OCI-LY3 (cell line): ENCODE measurements at regions not wholly inside any gene's neighbourhood (a gene's known extent, or its start where the extent isn't known, plus 50 kb on each side); places are given as distances from the start of the nearest gene placed in this dataset.

Source experiments
- H2AFZ ChIP-seq: fragments of 200-600, 300-600 bp; shearing (Covaris generic); 2 replicates; pipeline ENCODE4 v1.6.0; 2014; ENCODE audit warnings: antibody characterized with exemption, low read depth, low read length
- H3K27ac ChIP-seq: fragments of 200-600, 300-600 bp; sonication (generic); 2 replicates; pipeline ENCODE4 v1.5.1; 2014; ENCODE audit warnings: mild to moderate bottlenecking, low read length, moderate library complexity, mixed read lengths
- H3K27me3 ChIP-seq: fragments of 200-600, 300-600 bp; sonication (generic); 2 replicates; pipeline ENCODE4 v1.6.1; 2014; ENCODE audit warnings: low read depth, low read length, mixed read lengths
- H3K36me3 ChIP-seq: fragments of 200-600, 300-600 bp; sonication (generic); replicated peaks from 2 replicates; pipeline ENCODE3; 2014; ENCODE audit warnings: low read depth, low read length, mixed read lengths
- H3K4me1 ChIP-seq: fragments of 300-600, 200-600 bp; sonication (generic); 2 replicates; pipeline ENCODE4 v1.6.1; 2014; ENCODE audit warnings: low read length, mixed read lengths
- H3K4me2 ChIP-seq: fragments of 200-600, 300-600 bp; sonication (generic); 2 replicates; pipeline ENCODE4 v1.6.1; 2014; ENCODE audit warnings: low read length, mixed read lengths
- H3K4me3 ChIP-seq: fragments of 300-600, 200-600 bp; sonication (generic); 2 replicates; pipeline ENCODE4 v1.5.1; 2014; ENCODE audit warnings: antibody characterized with exemption, mild to moderate bottlenecking, low read length, moderate library complexity
- H3K79me2 ChIP-seq: fragments of 300-600, 200-600 bp; shearing (Covaris generic); 2 replicates; pipeline ENCODE4 v1.6.1; 2014; ENCODE audit warnings: mild to moderate bottlenecking, low read length, mixed read lengths
- H3K9ac ChIP-seq: fragments of 300-600, 200-600 bp; shearing (Covaris generic); 2 replicates; pipeline ENCODE4 v1.6.0; 2014; ENCODE audit warnings: mild to moderate bottlenecking, low read length, moderate library complexity
- H3K9me3 ChIP-seq: fragments of 200-600, 300-600 bp; shearing (Covaris generic); 2 replicates; pipeline ENCODE4 v1.6.1; 2014; ENCODE audit warnings: low read length, mixed read lengths; ENCODE audit not compliant: insufficient read depth
- H4K20me1 ChIP-seq: fragments of 200-600, 300-600 bp; sonication (generic); 2 replicates; pipeline ENCODE4 v1.6.1; 2016; ENCODE audit warnings: low read length, mixed read lengths; ENCODE audit not compliant: insufficient read depth
- CTCF ChIP-seq: fragments of 200-600, 300-600 bp; sonication (generic); IDR thresholded peaks from 2 replicates; pipeline ENCODE4 v1.5.1; 2014; ENCODE audit warnings: antibody characterized with exemption, low read length, low read depth
- EZH2phosphoT487 ChIP-seq: fragments of 200-600 bp; shearing (Covaris generic); IDR thresholded peaks from 2 replicates; pipeline ENCODE4 v1.6.1; 2018; ENCODE audit warnings: antibody characterized with exemption, mixed run types, low read depth

DNA sequence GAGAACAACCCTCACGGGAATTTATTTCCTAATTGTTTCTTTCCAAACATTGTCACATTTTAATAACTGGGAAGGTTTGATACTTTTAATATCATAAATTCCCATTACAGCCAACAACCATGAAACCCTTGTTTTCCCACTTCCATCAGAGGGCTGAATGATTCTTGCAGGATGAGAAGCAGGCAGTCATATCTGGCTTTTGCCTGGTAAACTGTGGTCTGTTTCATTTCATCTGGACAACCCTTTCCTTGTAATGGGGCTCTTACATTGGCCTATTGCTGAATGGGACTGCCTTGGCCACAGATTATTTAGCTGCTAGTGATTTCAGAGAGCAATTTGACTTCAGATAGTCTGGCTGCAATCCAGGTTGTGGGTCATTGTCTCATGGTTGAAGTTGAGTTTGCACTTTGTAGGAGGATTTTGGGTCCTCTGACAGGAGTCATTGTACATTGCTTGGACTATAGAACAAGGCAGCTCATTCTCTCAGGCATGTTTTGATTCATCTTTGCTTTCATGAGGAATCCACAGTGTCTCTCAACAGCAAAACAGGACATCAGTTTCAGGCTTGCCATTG lies 754.9 kb upstream of the TSPY4 start:
- H3K4me1 ChIP-seq, result no peaks in the 10 kb centered on the region
- no peak overlapping the region for H3K9ac ChIP-seq
- H3K36me3 ChIP-seq, result no peaks in the 10 kb centered on the region
- no peak for TF ChIP-seq EZH2phosphoT487
- no peak for TF ChIP-seq CTCF
- H3K4me3 ChIP-seq, result no peak overlapping the region
- no peaks in the 10 kb centered on the region for H4K20me1 ChIP-seq
- no peak overlapping the region for H2AFZ ChIP-seq
- H3K4me2 ChIP-seq, result no peak overlapping the region
- H3K9me3 ChIP-seq, result no peaks in the 10 kb centered on the region
- H3K79me2 ChIP-seq, result no peaks in the 10 kb centered on the region
- H3K27me3 ChIP-seq, result no peaks in the 10 kb centered on the region
- no peak overlapping the region for H3K27ac ChIP-seq

- Histone ChIP-seq H3K27ac (no peak overlapping the region), H3K79me2 (no peaks in the 10 kb centered on the region), H3K36me3 (no peaks in the 10 kb centered on the region), H3K27me3 (no peaks in the 10 kb centered on the region), H3K4me3 (no peak overlapping the region), H3K9me3 (no peaks in the 10 kb centered on the region), H3K4me1 (no peaks in the 10 kb centered on the region), H2AFZ (no peak overlapping the region), H3K4me2 (no peak overlapping the region), H3K9ac (no peak overlapping the region), H4K20me1 (no peaks in the 10 kb centered on the region)
- TF ChIP-seq CTCF, result no peak
- TF ChIP-seq EZH2phosphoT487, result no peak
Measured at GRCh38 chrY:8583191-8583590, 754.1 kb upstream of the TSPY4 start.

DNA sequence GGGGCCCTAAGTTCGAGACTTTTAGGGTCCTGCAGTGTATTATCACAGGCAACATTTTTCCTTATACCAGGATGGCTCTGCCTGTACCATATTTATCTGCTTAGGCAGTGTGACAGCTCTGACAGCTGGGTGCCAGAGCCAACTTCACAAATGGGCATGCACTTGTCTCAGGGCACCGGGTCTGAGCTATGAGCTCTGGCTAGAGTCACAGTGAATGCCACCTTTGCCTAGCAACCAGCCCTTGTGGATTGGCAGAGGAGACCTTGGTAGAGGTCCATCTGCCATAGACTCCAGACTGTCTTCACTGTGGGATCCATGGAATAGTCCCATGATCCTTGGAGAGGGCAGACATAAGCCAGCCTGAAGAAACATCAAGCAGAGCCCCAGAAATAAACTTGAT lies 746.6 kb upstream of the TSPY4 start:
- Histone ChIP-seq H3K9me3 (no peaks in the 10 kb centered on the region), H3K4me2 (no peak overlapping the region), H4K20me1 (no peaks in the 10 kb centered on the region), H3K36me3 (no peaks in the 10 kb centered on the region), H2AFZ (no peak overlapping the region), H3K9ac (no peak overlapping the region), H3K27me3 (no peaks in the 10 kb centered on the region), H3K79me2 (no peaks in the 10 kb centered on the region), H3K27ac (no peak overlapping the region), H3K4me3 (no peak overlapping the region), H3K4me1 (no peaks in the 10 kb centered on the region)
- TF ChIP-seq CTCF (no peak), EZH2phosphoT487 (no peak)

DNA sequence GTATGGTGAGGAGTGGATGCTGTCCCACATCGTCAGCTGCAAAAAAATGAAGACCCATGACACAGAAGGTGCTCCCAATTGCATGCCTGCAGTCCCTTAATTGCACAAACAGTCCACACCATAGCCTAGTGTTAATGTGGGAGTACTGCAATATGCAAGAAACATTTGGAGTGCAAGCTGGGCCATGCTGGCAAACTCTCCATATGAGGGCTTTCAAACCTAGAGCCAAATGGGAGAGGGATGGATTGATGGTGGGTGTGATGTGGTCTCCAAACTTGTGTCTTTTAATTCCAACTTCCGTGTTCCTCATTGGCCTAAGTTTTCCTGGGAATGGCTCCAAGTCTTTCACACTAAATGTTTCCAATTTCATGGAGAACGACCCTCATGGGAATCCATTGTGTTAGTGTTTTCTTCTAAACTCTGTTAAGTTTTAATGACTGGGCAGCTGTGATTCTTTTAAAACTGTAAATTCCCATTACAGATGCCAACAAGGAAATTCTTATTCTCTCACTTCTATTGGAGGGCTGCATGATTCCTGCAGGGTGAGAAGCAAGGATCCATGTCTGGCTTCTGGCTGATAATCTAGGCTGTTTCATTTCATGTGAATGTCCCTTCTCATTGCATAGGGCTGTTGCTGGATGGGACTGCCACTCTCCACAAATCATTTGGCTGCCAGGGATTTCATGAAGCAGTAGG lies 745.3 kb upstream of the TSPY4 start:
- no peaks in the 10 kb centered on the region for H4K20me1 ChIP-seq
- TF ChIP-seq EZH2phosphoT487 (no peak), CTCF (no peak)

More for the DNA sequence above, 745.3 kb upstream of the TSPY4 start:
- Histone ChIP-seq H3K4me3 (no peak overlapping the region), H3K27ac (no peak overlapping the region), H3K4me2 (no peak overlapping the region), H3K9me3 (no peaks in the 10 kb centered on the region), H3K27me3 (no peaks in the 10 kb centered on the region), H3K9ac (no peak overlapping the region), H3K4me1 (no peaks in the 10 kb centered on the region), H3K36me3 (no peaks in the 10 kb centered on the region), H3K79me2 (no peaks in the 10 kb centered on the region), H2AFZ (no peak overlapping the region)
